HFFc6 (cell line): ENCODE measurements at regions not wholly inside any gene's neighbourhood (a gene's known extent, or its start where the extent isn't known, plus 50 kb on each side); places are given as distances from the start of the nearest gene placed in this dataset.

ENCODE experiments used
- DNase-seq: peaks from one replicate; pipeline ENCODE4 v3.0.0-alpha.2; 2018
- H3K27ac Mint-ChIP-seq: 2 replicates; pipeline ENCODE4 v1.8.0; 2020; ENCODE audit warnings: mild to moderate bottlenecking, mixed read lengths
- H3K27me3 Mint-ChIP-seq: 2 replicates; pipeline ENCODE4 v1.8.0; 2021; ENCODE audit warnings: mild to moderate bottlenecking, moderate library complexity, mixed read lengths; ENCODE audit not compliant: insufficient read depth
- H3K36me3 Mint-ChIP-seq: 2 replicates; pipeline ENCODE4 v1.8.0; 2021; ENCODE audit warnings: low read depth, mixed read lengths
- H3K4me1 Mint-ChIP-seq: 2 replicates; pipeline ENCODE4 v1.8.0; 2020; ENCODE audit warnings: low read depth, mixed read lengths
- H3K4me3 Mint-ChIP-seq: 2 replicates; pipeline ENCODE4 v1.8.0; 2020; ENCODE audit warnings: mild to moderate bottlenecking, moderate library complexity, mixed read lengths
- H3K9me3 Mint-ChIP-seq: 2 replicates; pipeline ENCODE4 v1.8.0; 2020; ENCODE audit warnings: mild to moderate bottlenecking, mixed read lengths
- CTCF ChIP-seq: fragments of 200-600 bp; sonication (generic); IDR thresholded peaks from 2 replicates; pipeline ENCODE4 v1.5.0; 2021; ENCODE audit warnings: antibody characterized with exemption, mild to moderate bottlenecking

- no peaks in the 10 kb centered on the region for H3K27me3 Mint-ChIP-seq
- no peaks in the 10 kb centered on the region for H3K36me3 Mint-ChIP-seq
- H3K4me3 Mint-ChIP-seq: no peak overlapping the region
- no peak for DNase-seq
- no peaks in the 10 kb centered on the region for H3K4me1 Mint-ChIP-seq
- H3K27ac Mint-ChIP-seq: no peak overlapping the region
- TF ChIP-seq CTCF: no peak
- H3K9me3 Mint-ChIP-seq: no peaks in the 10 kb centered on the region
Observed at GRCh38 chr5:145295236-145295835, 539.8 kb downstream of the PRELID2 start.

- DNase-seq: no peak
- H3K9me3 Mint-ChIP-seq: no peaks in the 10 kb centered on the region
- no peak overlapping the region for H3K4me3 Mint-ChIP-seq
- H3K36me3 Mint-ChIP-seq: no peaks in the 10 kb centered on the region
- no peak overlapping the region for H3K27ac Mint-ChIP-seq
- H3K27me3 Mint-ChIP-seq: no peaks in the 10 kb centered on the region
- no peaks in the 10 kb centered on the region for H3K4me1 Mint-ChIP-seq
- no peak for TF ChIP-seq CTCF
Observed at GRCh38 chr5:145294331-145294730, 540.8 kb downstream of the PRELID2 start.

- TF ChIP-seq CTCF: no peak
- H3K27ac Mint-ChIP-seq: no peak overlapping the region
- DNase-seq: no peak
- H3K27me3 Mint-ChIP-seq: no peaks in the 10 kb centered on the region
- H3K9me3 Mint-ChIP-seq: no peaks in the 10 kb centered on the region
- H3K36me3 Mint-ChIP-seq: no peaks in the 10 kb centered on the region
- no peak overlapping the region for H3K4me3 Mint-ChIP-seq
- H3K4me1 Mint-ChIP-seq: no peaks in the 10 kb centered on the region
Observed at GRCh38 chr5:145293716-145294115, 541.4 kb downstream of the PRELID2 start.

- TF ChIP-seq CTCF: no peak
- Mint-ChIP-seq H3K27me3 (no peaks in the 10 kb centered on the region), H3K9me3 (no peaks in the 10 kb centered on the region), H3K27ac (no peak overlapping the region), H3K4me1 (no peaks in the 10 kb centered on the region), H3K4me3 (no peak overlapping the region), H3K36me3 (no peaks in the 10 kb centered on the region)
- no peak for DNase-seq
Observed at GRCh38 chr5:145292278-145292677, 542.9 kb downstream of the PRELID2 start.

GRCh38 chr5:145283141-145283810, 551.9 kb downstream of the PRELID2 start:
- Mint-ChIP-seq H3K4me3 (no peak overlapping the region), H3K27me3 (no peaks in the 10 kb centered on the region), H3K9me3 (no peaks in the 10 kb centered on the region), H3K4me1 (peaks cover 12% of the 10 kb centered on the region), H3K27ac (no peak overlapping the region), H3K36me3 (no peaks in the 10 kb centered on the region)
- no peak for DNase-seq
- no peak for TF ChIP-seq CTCF
